ENCODE measurements at regions not wholly inside any gene's neighbourhood (a gene's known extent, or its start where the extent isn't known, plus 50 kb on each side); places are given as distances from the start of the nearest gene placed in this dataset.

DNA sequence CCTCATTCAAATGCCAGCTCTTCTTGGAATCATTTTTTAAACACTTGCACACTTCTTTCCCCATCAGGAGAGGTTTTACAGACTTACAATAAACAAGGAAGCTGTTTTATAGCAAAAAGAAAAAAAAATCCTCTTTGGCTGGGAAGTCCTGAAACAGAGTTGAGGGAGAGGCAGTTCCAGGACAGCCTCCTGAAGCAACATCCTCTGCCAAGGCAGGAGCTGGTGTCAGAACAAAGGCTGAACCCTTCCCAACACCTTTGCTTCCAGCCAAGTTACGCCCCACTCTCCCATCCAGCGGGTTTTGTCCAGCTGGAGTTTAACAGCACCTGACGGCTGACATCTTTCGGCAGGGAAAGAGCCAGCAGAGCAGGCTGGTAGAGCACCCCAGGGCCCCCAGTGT lies 287.8 kb downstream of the RRAGC start:
- Histone ChIP-seq H3K27me3 (ENCODE audit: insufficient read depth, low read length) (no peaks in the 10 kb centered on the region), H3K36me3 (ENCODE audit: insufficient read depth, low read length) (no peaks in the 10 kb centered on the region), H2AFZ (ENCODE audit: low read length) (no peak overlapping the region), H3K9me2 (ENCODE audit: low read depth, low read length) (no peaks in the 10 kb centered on the region), H3K4me2 (ENCODE audit: low read length) (no peak overlapping the region), H3K79me2 (ENCODE audit: insufficient read depth, low read length) (no peaks in the 10 kb centered on the region), H3K4me1 (ENCODE audit: insufficient read depth, low read length, severe bottlenecking) (no peaks in the 10 kb centered on the region), H3K9ac (ENCODE audit: low read length) (no peak overlapping the region), H4K20me1 (ENCODE audit: insufficient read depth, low read length) (no peaks in the 10 kb centered on the region), H3K27ac (ENCODE audit: low read depth, low read length, poor library complexity, severe bottlenecking) (no peak overlapping the region), H3F3A (ENCODE audit: insufficient read depth, low read length) (no peaks in the 10 kb centered on the region), H3K4me3 (ENCODE audit: low read depth, low read length, poor library complexity, severe bottlenecking) (no peak overlapping the region), H3K9me3 (ENCODE audit: low read length) (no peaks in the 10 kb centered on the region)
- no peak for TF ChIP-seq EZH2 (IDR thresholded peaks at IDR 0.05; ENCODE audit: borderline replicate concordance, low read length)
- TF ChIP-seq, protein P1, sequence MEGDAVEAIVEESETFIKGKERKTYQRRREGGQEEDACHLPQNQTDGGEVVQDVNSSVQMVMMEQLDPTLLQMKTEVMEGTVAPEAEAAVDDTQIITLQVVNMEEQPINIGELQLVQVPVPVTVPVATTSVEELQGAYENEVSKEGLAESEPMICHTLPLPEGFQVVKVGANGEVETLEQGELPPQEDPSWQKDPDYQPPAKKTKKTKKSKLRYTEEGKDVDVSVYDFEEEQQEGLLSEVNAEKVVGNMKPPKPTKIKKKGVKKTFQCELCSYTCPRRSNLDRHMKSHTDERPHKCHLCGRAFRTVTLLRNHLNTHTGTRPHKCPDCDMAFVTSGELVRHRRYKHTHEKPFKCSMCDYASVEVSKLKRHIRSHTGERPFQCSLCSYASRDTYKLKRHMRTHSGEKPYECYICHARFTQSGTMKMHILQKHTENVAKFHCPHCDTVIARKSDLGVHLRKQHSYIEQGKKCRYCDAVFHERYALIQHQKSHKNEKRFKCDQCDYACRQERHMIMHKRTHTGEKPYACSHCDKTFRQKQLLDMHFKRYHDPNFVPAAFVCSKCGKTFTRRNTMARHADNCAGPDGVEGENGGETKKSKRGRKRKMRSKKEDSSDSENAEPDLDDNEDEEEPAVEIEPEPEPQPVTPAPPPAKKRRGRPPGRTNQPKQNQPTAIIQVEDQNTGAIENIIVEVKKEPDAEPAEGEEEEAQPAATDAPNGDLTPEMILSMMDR (IDR thresholded peaks at IDR 0.05; ENCODE audit: low read length) = no peak

DNA sequence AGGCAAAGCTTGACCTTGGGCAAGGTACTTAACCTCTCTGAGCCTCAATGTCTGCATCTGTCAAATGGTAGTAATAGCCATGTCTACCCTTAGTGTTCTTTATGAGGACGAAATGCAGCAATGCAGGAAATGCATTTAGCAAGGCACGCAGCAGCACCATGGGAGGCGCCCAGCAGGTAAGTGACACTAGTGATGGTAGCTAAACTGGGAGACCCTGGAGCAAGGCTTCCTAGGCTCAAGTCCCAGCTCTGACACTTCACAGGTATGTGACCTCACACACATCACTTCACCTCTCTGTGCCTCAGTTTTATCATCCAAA lies 289.0 kb downstream of the RRAGC start:
- H3K4me3 ChIP-seq (ENCODE audit: low read depth, low read length, poor library complexity, severe bottlenecking) = no peak overlapping the region
- H3K27me3 ChIP-seq (ENCODE audit: insufficient read depth, low read length) = no peaks in the 10 kb centered on the region
- no peaks in the 10 kb centered on the region for H3K4me1 ChIP-seq (ENCODE audit: insufficient read depth, low read length, severe bottlenecking)

DNA sequence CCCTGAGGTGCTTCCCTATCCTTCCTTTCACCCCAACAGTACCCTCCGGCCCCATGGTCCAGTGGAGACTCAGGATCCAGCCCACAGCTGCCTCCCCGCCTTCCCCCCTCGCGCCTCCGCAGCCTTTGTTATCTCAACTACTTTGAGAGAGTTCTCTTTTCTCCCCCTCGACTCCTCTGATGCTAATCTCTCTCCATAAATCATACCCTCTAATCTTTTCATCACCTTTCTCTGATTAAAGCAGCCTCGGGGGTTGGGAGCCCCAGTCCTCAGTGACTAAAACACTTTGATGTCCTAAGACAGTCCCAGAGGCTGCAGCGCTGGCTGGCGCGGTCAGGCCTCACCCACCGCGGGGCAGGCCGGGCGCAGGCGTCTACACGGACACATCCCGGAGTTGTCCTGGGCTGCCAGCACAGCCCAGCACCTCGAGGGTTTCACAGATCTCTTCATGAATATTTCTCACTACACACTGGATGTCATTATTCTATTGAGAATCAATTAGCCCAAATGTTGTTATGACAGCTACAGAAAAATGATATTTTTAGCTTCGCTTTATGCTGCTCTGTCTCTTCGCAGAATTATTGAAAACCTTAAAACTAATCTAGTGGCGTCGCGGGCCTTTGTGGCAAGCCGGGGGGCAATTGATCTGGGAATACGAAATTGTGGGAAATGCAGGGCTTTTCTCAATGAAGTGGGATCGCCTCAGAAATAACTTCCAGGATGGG lies 289.5 kb downstream of the RRAGC start:
- Histone ChIP-seq H3K9me3 (ENCODE audit: low read length) (no peaks in the 10 kb centered on the region), H3K4me3 (ENCODE audit: low read depth, low read length, poor library complexity, severe bottlenecking) (no peak overlapping the region), H3K79me2 (ENCODE audit: insufficient read depth, low read length) (no peaks in the 10 kb centered on the region), H3K4me1 (ENCODE audit: insufficient read depth, low read length, severe bottlenecking) (no peaks in the 10 kb centered on the region), H3K27ac (ENCODE audit: low read depth, low read length, poor library complexity, severe bottlenecking) (no peak overlapping the region), H3F3A (ENCODE audit: insufficient read depth, low read length) (no peaks in the 10 kb centered on the region), H3K9ac (ENCODE audit: low read length) (no peak overlapping the region), H3K4me2 (ENCODE audit: low read length) (no peak overlapping the region), H4K20me1 (ENCODE audit: insufficient read depth, low read length) (no peaks in the 10 kb centered on the region), H3K36me3 (ENCODE audit: insufficient read depth, low read length) (no peaks in the 10 kb centered on the region), H3K27me3 (ENCODE audit: insufficient read depth, low read length) (no peaks in the 10 kb centered on the region), H3K9me2 (ENCODE audit: low read depth, low read length) (no peaks in the 10 kb centered on the region), H2AFZ (ENCODE audit: low read length) (no peak overlapping the region)
- no peak for TF ChIP-seq EZH2 (IDR thresholded peaks at IDR 0.05; ENCODE audit: borderline replicate concordance, low read length)
- TF ChIP-seq, protein P1 (IDR thresholded peaks at IDR 0.05; ENCODE audit: low read length) = no peak

More for the DNA sequence above, 289.0 kb downstream of the RRAGC start:
- H3F3A ChIP-seq (ENCODE audit: insufficient read depth, low read length) = no peaks in the 10 kb centered on the region
- no peaks in the 10 kb centered on the region for H4K20me1 ChIP-seq (ENCODE audit: insufficient read depth, low read length)
- H3K27ac ChIP-seq (ENCODE audit: low read depth, low read length, poor library complexity, severe bottlenecking) = no peak overlapping the region
- no peaks in the 10 kb centered on the region for H3K9me2 ChIP-seq (ENCODE audit: low read depth, low read length)
- H3K36me3 ChIP-seq (ENCODE audit: insufficient read depth, low read length) = no peaks in the 10 kb centered on the region
- H3K4me2 ChIP-seq (ENCODE audit: low read length) = no peak overlapping the region
- TF ChIP-seq, protein P1 (IDR thresholded peaks at IDR 0.05; ENCODE audit: low read length) = no peak
- TF ChIP-seq EZH2 (IDR thresholded peaks at IDR 0.05; ENCODE audit: borderline replicate concordance, low read length) = no peak
- no peaks in the 10 kb centered on the region for H3K79me2 ChIP-seq (ENCODE audit: insufficient read depth, low read length)
- H3K9ac ChIP-seq (ENCODE audit: low read length) = no peak overlapping the region
- no peaks in the 10 kb centered on the region for H3K9me3 ChIP-seq (ENCODE audit: low read length)
- no peak overlapping the region for H2AFZ ChIP-seq (ENCODE audit: low read length)

All from OCI-LY1 (cell line).